HepG2 (cell line): ENCODE measurements at regions not wholly inside any gene's neighbourhood (a gene's known extent, or its start where the extent isn't known, plus 50 kb on each side); places are given as distances from the start of the nearest gene placed in this dataset.

ENCODE experiments used
- ATAC-seq: fragments of 200-7000 bp; cut with Tn5 transposase; 3 replicates; pipeline ENCODE4 v1.9.1; 2020; ENCODE audit warnings: mild to moderate bottlenecking, moderate library complexity
- BruUV-seq: library from RNA; stranded (reverse); fragments of 400-500 nt; replicated peaks from 2 replicates; lab custom pipeline; 2021; lab: Mats Ljungman, UMichigan
- CTCF ChIA-PET: fragments of 300-600 bp; formaldehyde crosslinking; extraction: SDS; loops from one replicate; lab custom pipeline; 2021; ENCODE audit warnings: low total read pairs, inconsistent platforms, low intra/inter-chr PET ratio; lab: Yijun Ruan, JAX
- POLR2A ChIA-PET: fragments of 350-600 bp; sonication (Branson Sonifier 250); formaldehyde crosslinking; loops from one replicate; lab custom pipeline; 2020; ENCODE audit warnings: antibody characterized with exemption, inconsistent platforms; lab: Yijun Ruan, JAX
- DNase-seq: peaks from one replicate; pipeline ENCODE4 v3.0.0-alpha.2; 2015; ENCODE audit warnings: low spot score
- FAIRE-seq: peaks from 3 replicates; lab custom pipeline; 2011; peaks lifted over from hg19 to GRCh38; lab: Jason Lieb, UNC
- H2AFZ ChIP-seq: one replicate; pipeline ENCODE4 v1.6.1; 2011; ENCODE audit warnings: low read length, inconsistent platforms
- H3K27ac ChIP-seq: fragments of 300-600 bp; 3 replicates; pipeline ENCODE4 v1.8.0; 2011; ENCODE audit warnings: mixed run types, mild to moderate bottlenecking, mixed read lengths, low read length, inconsistent platforms; ENCODE audit not compliant: insufficient read depth; ENCODE audit errors: extremely low read length
- H3K27me3 ChIP-seq, 2 experiments: fragments of 200-600 bp in 1 of 2; 2 replicates in 1 of 2; 3 replicates in 1 of 2; pipeline versions ENCODE4 v1.6.0 to v1.8.0; 2011; ENCODE audit warnings: low read length in 2 of 2, mild to moderate bottlenecking in 2 of 2, moderate library complexity in 2 of 2, inconsistent platforms in 1 of 2; ENCODE audit not compliant: insufficient read depth in 2 of 2, control insufficient read depth in 1 of 2
- H3K36me3 ChIP-seq, 2 experiments: fragments of 200-600 bp in 1 of 2; replicated peaks in 1 of 2; 2 replicates in 1 of 2; 3 replicates in 1 of 2; pipeline versions ENCODE4 v1.5.1 to v1.8.0; 2011; ENCODE audit warnings: low read length in 2 of 2, inconsistent platforms in 1 of 2; ENCODE audit not compliant: insufficient read depth in 2 of 2, control insufficient read depth in 1 of 2
- H3K4me1 ChIP-seq: 2 replicates; pipeline ENCODE4 v1.5.1; 2012; ENCODE audit warnings: low read length, inconsistent platforms; ENCODE audit not compliant: insufficient read depth
- H3K4me2 ChIP-seq: 2 replicates; pipeline ENCODE4 v1.6.0; 2011; ENCODE audit warnings: low read depth, low read length, inconsistent platforms
- H3K4me3 ChIP-seq, 3 experiments: fragments of 200-600 bp in 1 of 3; sonication (generic), shearing (Covaris generic) in 1 of 3; replicated peaks in 1 of 3; 2 replicates each; pipeline ENCODE4 v1.5.1; 2011 to 2016; ENCODE audit warnings: low read length in 3 of 3, inconsistent platforms in 2 of 3, low read depth in 2 of 3, mild to moderate bottlenecking in 2 of 3, control low read depth in 1 of 3, mixed read lengths in 1 of 3; ENCODE audit not compliant: insufficient read depth in 1 of 3
- H3K79me2 ChIP-seq: one replicate; pipeline ENCODE4 v1.6.1; 2011; ENCODE audit warnings: low read length, inconsistent platforms; ENCODE audit not compliant: insufficient read depth
- H3K9ac ChIP-seq: 2 replicates; pipeline ENCODE4 v1.6.0; 2011; ENCODE audit warnings: mild to moderate bottlenecking, low read depth, low read length, inconsistent platforms; ENCODE audit not compliant: insufficient read depth
- H3K9me3 ChIP-seq: 2 replicates; pipeline ENCODE4 v1.5.1; 2012; ENCODE audit warnings: mild to moderate bottlenecking, low read length
- H4K20me1 ChIP-seq: 2 replicates; pipeline ENCODE4 v1.6.0; 2011; ENCODE audit warnings: inconsistent platforms, mild to moderate bottlenecking, low read length, moderate library complexity; ENCODE audit not compliant: insufficient read depth
- ATRX ChIP-seq: sonication (generic); formaldehyde crosslinking; IDR thresholded peaks from 2 replicates; pipeline ENCODE4 v1.4.0; 2020; ENCODE audit warnings: missing genetic modification reagents, borderline replicate concordance
- CAMTA2 ChIP-seq: sonication (generic); formaldehyde crosslinking; IDR thresholded peaks from 2 replicates; pipeline ENCODE4 v1.4.0; 2020; ENCODE audit warnings: mild to moderate bottlenecking, missing genetic modification reagents, borderline replicate concordance
- CEBPZ ChIP-seq: IDR thresholded peaks from 2 replicates; pipeline ENCODE4 v1.6.1; 2012; ENCODE audit warnings: low read length, improper control_type of control experiment
- HMG20A ChIP-seq: IDR thresholded peaks from 2 replicates; pipeline ENCODE4 v1.6.1; 2016; ENCODE audit warnings: borderline replicate concordance
- HNRNPL ChIP-seq: fragments of 200-400 bp; formaldehyde crosslinking; IDR thresholded peaks from 2 replicates; pipeline ENCODE4 v1.6.1; 2017; ENCODE audit warnings: mild to moderate bottlenecking, low read depth, low read length
- HNRNPLL ChIP-seq: fragments of 200-400 bp; formaldehyde crosslinking; IDR thresholded peaks from 2 replicates; pipeline ENCODE4 v1.6.1; 2017; ENCODE audit warnings: mild to moderate bottlenecking, low read depth, low read length; ENCODE audit not compliant: poor library complexity, severe bottlenecking
- JARID2 ChIP-seq: sonication (generic); formaldehyde crosslinking; IDR thresholded peaks from 2 replicates; pipeline ENCODE4 v1.8.1; 2023; ENCODE audit warnings: missing genetic modification reagents, inconsistent platforms; ENCODE audit not compliant: insufficient replicate concordance
- MAFG ChIP-seq: sonication (generic); formaldehyde crosslinking; IDR thresholded peaks from 2 replicates; pipeline ENCODE4 v1.5.1; 2020; ENCODE audit warnings: mild to moderate bottlenecking, missing genetic modification reagents
- MAZ ChIP-seq, 2 experiments: sonication (generic) in 1 of 2; formaldehyde crosslinking in 1 of 2; IDR thresholded peaks; 2 replicates each; pipeline versions ENCODE4 v1.5.0 to v1.6.1; 2012 to 2020; ENCODE audit warnings: low read depth in 2 of 2, mild to moderate bottlenecking in 2 of 2, borderline replicate concordance in 1 of 2, improper control_type of control experiment in 1 of 2, low read length in 1 of 2, missing genetic modification reagents in 1 of 2, moderate library complexity in 1 of 2
- ZFAT ChIP-seq: sonication (generic); formaldehyde crosslinking; conservative IDR thresholded peaks from 2 replicates; pipeline ENCODE4 v1.8.1; 2023; ENCODE audit warnings: missing genetic modification reagents, inconsistent platforms
- ZNF496 ChIP-seq: sonication (generic); formaldehyde crosslinking; IDR thresholded peaks from 2 replicates; pipeline ENCODE4 v1.8.1; 2023; ENCODE audit warnings: mild to moderate bottlenecking, moderate library complexity, missing genetic modification reagents; ENCODE audit not compliant: insufficient replicate concordance
- WGBS: methylation state at CpG from one replicate; pipeline ENCODE4 v1.1.6; 2017; ENCODE audit warnings: low lambda C conversion rate; 5-methylcytosine and 5-hydroxymethylcytosine counted together
- in situ Hi-C: cut with HindIII; loops from 2 replicates; pipeline ENCODE4 v1.10.0; 2017; ENCODE audit warnings: low pct_unique_long_range_greater_than_20kb; ENCODE audit not compliant: extremely low pct_ligation_motif_present
- intact Hi-C: fragments of 100-400 bp; cut with micrococcal nuclease; formaldehyde crosslinking; loops from one replicate; pipeline ENCODE4 v1.10.0; 2022; ENCODE audit not compliant: unreplicated experiment
- TF ChIP-seq, protein P1 (sequence below): sonication (generic); formaldehyde crosslinking; IDR thresholded peaks from 2 replicates; pipeline ENCODE4 v1.4.0; 2020; ENCODE audit warnings: missing genetic modification reagents, borderline replicate concordance

- H4K20me1 ChIP-seq = no peaks in the 10 kb centered on the region
- no peak for TF ChIP-seq HNRNPL
- TF ChIP-seq MAFG = no peak
- TF ChIP-seq MAZ (IDR thresholded peaks at IDR 0.05; ENCODE audit: borderline replicate concordance, low read depth, low read length) = no peak
- no peak for TF ChIP-seq MAZ (CRISPR knock-in tag; IDR thresholded peaks at IDR 0.05; ENCODE audit: low read depth)
- TF ChIP-seq HNRNPLL = no peak
- TF ChIP-seq ZFAT (CRISPR knock-in tag) = no peak
- TF ChIP-seq, protein P1, sequence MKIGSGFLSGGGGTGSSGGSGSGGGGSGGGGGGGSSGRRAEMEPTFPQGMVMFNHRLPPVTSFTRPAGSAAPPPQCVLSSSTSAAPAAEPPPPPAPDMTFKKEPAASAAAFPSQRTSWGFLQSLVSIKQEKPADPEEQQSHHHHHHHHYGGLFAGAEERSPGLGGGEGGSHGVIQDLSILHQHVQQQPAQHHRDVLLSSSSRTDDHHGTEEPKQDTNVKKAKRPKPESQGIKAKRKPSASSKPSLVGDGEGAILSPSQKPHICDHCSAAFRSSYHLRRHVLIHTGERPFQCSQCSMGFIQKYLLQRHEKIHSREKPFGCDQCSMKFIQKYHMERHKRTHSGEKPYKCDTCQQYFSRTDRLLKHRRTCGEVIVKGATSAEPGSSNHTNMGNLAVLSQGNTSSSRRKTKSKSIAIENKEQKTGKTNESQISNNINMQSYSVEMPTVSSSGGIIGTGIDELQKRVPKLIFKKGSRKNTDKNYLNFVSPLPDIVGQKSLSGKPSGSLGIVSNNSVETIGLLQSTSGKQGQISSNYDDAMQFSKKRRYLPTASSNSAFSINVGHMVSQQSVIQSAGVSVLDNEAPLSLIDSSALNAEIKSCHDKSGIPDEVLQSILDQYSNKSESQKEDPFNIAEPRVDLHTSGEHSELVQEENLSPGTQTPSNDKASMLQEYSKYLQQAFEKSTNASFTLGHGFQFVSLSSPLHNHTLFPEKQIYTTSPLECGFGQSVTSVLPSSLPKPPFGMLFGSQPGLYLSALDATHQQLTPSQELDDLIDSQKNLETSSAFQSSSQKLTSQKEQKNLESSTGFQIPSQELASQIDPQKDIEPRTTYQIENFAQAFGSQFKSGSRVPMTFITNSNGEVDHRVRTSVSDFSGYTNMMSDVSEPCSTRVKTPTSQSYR = no peak
- no peak for TF ChIP-seq HMG20A (CRISPR knock-in tag)
- TF ChIP-seq ATRX (CRISPR knock-in tag) = no peak
- no peak for TF ChIP-seq JARID2 (CRISPR knock-in tag)
- TF ChIP-seq ZNF496 (CRISPR knock-in tag) = no peak
- no peak for TF ChIP-seq CAMTA2 (CRISPR knock-in tag)
- no peak for TF ChIP-seq CEBPZ
- TF ChIP-seq, all 625 proteins: peak for 0
- no TSS peak for BruUV-seq
- intact Hi-C loops (no loop called here), in situ Hi-C loops (no loop called here)
- no peaks in the 10 kb centered on the region for H3K27me3 ChIP-seq
- peaks cover 35% of the 10 kb centered on the region for H3K4me1 ChIP-seq
- ChIA-PET CTCF (no interaction called here), POLR2A (no interaction called here)
- FAIRE-seq (no peak), DNase-seq (no peak), ATAC-seq (no peak)
- no peak overlapping the region for H3K27ac ChIP-seq
- H3K36me3 ChIP-seq = no peaks in the 10 kb centered on the region
- WGBS = 90% methylated on average over 8 of the region's 8 CpGs
- H3K9ac ChIP-seq = no peak overlapping the region
- no peak overlapping the region for H3K4me2 ChIP-seq
- H2AFZ ChIP-seq = no peak overlapping the region
- H3K79me2 ChIP-seq = no peaks in the 10 kb centered on the region
- H3K4me3 ChIP-seq = no peak overlapping the region
- H3K9me3 ChIP-seq = no peaks in the 10 kb centered on the region
Measured at GRCh38 chr11:8806974-8807373, 104.0 kb upstream of the AKIP1 start.
